GM19372 (cell line): ENCODE measurements at regions not wholly inside any gene's neighbourhood (a gene's known extent, or its start where the extent isn't known, plus 50 kb on each side); places are given as distances from the start of the nearest gene placed in this dataset.

Experiments used
- ATAC-seq: cut with Tn5 transposase; IDR thresholded peaks from one replicate; pipeline ENCODE4 v1.9.1; 2021; ENCODE audit warnings: mild to moderate bottlenecking, low read depth, moderate library complexity; ENCODE audit not compliant: unreplicated experiment

- no peak for ATAC-seq
Measured at GRCh38 chr16:17901309-17901708, 430.5 kb upstream of the XYLT1 start.

DNA sequence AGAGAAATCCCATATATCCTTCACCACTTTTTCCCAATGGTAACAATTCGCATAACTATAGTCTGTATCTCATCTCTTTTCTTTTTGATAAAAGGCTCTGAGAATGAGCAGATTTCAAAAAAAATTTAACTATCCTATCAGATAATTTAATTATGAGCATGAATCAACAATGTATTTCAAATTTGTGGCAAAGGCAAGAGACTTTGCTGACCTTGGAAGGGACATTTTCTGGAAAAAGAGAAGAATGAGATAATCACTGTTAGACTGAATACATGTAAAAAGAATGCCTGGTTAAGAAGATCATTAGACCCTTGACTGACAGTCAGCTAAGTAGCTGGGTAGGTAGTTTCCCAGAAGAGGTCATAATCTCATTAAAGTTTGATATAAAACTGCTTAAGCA lies 428.4 kb upstream of the XYLT1 start:
- ATAC-seq = no peak

GRCh38 chr16:17887963-17888362 lies 417.2 kb upstream of the XYLT1 start:
- ATAC-seq = no peak

GRCh38 chr16:17885659-17886207 lies 415.0 kb upstream of the XYLT1 start:
- ATAC-seq = no peak

DNA sequence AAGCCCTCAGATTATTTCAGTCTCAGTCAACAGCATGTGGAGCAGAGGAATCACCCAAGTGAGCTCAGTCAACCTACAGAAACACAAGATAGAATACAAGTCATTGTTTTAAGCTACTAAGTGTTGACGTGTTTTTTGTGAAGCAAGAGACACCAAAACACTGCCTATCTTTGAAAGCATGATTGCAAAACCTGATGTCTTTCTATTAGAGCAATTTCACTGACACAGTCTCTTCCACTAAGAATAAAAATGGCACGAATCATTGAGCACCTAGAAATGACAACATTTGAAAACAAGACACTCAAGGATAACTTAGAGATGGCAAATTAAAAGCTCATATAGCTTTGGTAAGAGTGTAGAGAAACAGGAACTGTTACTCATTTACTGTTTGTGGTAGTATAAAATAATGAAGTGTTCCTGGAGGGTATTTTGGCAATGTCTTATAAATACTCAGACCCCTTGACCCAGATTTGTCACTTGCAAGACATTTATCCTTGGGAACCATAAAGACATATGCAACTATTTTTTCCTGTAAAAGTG lies 407.1 kb upstream of the XYLT1 start:
- no peak for ATAC-seq

- ATAC-seq = no peak
Measured at GRCh38 chr16:17866996-17867395, 396.2 kb upstream of the XYLT1 start.

DNA sequence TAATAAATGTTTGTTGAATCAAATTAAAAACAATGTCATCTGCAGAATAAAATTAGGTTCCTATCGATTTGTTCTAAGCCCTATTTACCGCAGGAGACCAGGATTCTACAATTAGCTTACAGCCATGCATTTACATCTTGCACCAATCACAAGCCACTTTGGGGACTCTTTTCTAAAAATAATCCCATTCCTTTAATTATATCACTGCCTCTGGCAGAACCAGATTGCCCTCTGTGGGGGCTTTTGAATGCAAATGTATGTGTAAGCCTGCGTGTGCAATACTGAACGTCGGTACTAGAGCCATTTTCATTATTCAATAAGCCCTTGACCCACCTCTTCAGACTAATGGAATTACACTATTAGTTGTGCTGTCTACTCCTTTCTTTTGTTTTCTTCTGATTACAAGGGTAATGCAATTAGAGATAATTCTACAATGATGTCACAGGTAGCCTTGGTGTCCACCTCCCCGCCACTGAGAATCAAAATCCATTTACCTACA lies 391.3 kb upstream of the XYLT1 start:
- ATAC-seq = no peak

- ATAC-seq = no peak
Measured at GRCh38 chr16:17858061-17858460, 387.3 kb upstream of the XYLT1 start.

- ATAC-seq = no peak
Measured at GRCh38 chr16:17853958-17854357, 383.2 kb upstream of the XYLT1 start.

DNA sequence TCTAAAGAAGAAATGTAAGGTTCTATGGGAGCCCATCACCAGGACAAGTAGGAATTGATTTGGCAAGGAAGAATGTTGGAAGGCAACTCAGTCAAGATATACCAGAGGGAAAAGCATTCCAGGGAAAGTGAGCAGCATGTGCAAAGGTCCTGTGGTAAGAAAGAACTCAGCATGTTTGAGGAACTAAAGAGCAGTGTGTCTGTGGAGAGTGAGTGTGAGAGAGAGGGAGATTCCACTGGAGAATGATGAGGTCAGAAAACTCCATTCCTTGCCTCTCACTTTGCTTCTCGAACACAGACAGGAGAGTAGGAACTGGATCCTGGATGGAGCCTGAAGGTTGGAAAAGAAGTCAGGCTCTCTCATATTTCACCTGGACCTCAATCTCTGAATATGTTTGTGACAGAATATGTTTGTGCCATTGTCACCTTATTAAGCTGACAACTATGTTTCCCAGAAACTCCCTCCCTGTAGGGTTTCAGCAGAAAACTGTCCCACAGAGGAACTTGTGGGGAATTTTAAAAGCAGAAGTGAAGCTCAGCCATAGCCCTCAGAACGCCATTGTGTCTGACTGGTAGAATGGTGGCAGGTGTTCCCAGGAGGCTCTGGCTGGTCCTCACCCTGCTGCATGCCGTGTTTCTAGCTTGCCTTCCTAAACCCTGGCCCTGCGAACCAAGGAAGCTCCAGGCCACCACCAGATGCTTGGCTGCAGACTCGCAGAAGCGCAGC lies 382.4 kb upstream of the XYLT1 start:
- ATAC-seq = no peak

DNA sequence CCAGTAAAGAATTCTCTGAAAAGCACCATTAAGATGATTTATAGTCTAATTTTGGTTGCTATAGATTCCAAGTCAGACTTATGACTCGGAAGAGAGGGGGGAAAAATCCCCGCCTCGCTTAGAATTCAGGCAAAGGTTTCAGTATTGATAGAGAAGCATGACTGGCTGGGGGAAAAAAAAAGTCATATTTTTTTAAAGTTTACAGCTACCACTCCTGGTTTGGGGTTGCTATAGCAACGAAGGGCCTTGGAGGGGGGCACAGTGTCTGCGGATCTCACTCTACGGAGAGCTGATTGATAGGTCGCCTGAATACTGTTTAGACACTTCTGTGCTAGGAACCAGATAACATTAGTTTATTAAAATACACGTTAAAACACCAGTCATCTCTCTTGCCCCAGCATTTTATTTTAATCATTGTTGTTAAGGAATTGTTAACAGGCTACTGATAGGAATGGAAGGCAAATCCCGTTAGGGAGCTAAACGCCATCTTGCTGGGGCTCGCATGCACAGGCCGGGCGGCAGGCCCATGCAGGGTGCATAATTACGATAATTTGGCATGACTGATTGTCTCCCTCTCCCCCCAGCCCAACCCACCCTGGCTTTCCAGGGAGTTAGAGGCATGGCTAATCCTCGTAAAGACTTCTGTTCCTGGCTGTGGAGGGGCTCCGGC lies 380.0 kb upstream of the XYLT1 start:
- ATAC-seq = no peak

GRCh38 chr16:17847234-17847795 lies 376.6 kb upstream of the XYLT1 start:
- no peak for ATAC-seq

DNA sequence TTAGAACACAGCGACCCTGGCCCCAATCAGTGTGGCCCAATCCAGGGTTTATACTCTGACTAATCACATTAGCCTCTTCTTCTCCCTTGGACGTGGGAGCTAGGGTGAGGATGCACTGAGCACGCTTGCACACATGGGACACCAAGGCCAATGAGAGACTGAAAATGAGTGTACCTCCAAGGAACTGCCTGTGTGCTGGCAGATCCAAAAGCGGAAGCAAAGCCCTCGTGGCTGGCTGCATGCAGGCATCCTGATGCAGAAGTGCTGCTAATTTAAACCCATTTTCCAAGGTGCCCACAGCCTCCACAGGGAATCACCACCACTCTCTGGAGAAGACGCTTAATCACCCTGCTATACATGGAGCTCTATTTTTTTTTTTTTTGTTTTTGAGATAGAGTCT lies 375.3 kb upstream of the XYLT1 start:
- no peak for ATAC-seq

GRCh38 chr16:17845031-17845430 lies 374.3 kb upstream of the XYLT1 start:
- ATAC-seq = no peak

DNA sequence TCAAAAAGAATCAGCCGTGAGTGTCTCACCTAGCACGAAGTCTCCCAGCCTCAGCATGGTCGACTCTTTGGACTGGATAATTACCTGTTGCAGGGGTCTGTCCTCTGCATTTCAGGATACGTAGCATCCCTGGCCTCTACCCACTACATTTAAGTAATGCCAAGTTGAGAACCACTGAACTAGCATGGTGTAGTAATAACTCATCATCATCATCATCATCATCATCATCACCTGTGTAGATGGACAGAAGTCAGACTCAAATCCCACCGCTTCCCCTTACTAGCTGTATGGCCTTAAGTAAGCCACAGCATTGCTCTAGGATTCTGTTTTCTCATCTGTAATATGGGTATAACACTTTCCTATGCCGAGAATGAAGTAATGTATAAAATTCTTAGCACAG lies 373.1 kb upstream of the XYLT1 start:
- ATAC-seq = no peak

- no peak for ATAC-seq
Measured at GRCh38 chr16:17839907-17840306, 369.1 kb upstream of the XYLT1 start.

DNA sequence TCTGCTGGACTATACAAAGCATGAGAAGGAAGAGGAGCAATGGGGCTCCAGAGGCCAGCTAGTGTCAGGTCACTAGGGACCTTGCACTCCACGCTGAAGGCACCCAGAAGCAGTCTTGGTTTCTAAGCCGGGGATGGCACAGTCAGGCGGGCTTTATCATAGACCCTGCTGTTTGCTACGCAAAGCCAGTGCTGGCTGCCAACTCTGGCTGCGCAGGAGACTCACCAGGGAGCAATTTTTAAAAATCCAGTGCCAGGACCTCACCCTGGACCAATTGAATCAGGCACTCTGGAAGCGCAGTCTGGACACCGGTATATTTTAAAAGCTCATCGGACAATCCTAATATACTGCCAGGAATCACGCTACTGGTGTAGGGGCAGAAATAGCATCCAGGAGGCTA lies 368.5 kb upstream of the XYLT1 start:
- ATAC-seq = no peak

DNA sequence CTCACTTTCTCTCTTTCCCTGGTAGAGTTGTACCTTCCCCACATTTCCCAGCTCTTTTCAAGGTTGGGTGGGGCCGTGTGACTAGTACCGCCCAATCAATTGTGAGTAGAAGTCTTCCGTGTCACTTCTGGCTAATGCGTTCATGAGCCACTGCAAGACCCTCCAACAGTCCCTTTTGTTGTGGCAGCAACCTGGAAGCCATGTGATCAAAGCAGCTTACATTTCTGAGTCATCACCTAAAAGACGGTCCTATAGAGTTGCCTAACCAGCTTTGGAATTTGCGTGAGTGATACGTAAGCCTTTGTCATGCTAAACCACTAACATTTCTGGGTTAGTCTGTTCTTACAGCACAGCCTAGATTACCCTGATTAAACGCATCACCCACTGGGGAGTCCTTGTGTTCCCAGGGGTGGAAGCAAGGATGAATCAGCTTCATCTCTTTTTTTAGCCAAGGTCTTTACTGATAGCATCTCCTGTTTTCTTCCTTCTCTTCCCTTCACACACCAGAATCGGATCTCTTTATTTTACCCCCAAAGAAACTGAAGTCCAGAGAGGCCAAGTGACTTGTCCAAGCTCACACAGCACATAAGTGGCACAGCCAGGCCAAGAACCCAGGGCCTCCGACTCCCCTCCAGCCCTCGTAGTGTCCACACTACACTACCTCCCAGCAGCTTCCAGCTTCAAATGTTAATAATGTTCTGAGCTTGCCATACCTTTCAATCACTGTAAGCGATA lies 366.3 kb upstream of the XYLT1 start:
- ATAC-seq = no peak

DNA sequence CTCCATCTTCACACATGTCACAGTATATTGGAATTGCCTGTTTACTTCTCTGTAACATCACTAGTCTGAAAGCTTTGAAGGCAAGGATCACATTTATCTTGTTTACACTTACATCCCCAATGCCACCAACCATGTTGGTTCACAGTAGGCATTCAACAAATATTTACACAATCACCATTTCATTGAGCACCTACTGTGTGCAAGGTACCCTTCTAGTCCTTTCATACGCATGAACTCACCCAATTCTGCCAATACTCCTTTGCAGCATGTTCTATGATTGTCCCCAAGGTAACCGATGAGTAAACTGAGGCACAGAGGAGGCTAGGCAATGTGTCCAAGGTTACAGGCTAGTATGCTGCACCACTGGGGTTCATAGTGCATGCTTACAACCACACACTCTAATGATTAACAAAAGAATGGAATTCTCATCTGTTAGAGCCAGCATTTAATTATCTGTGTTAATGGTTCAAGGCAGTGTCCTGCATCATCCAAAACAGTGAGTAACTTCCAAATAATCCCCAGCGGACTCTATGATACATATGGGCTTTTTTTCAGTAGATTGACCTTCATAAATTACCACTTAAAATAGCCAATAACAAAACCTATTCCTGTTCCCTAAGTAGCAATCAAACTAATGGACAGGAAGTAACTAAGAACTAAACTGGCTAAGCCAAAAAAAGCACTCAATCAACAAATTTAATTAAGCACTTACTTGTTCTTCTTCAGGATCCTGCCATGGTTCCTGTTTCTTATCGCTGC lies 364.5 kb upstream of the XYLT1 start:
- no peak for ATAC-seq

DNA sequence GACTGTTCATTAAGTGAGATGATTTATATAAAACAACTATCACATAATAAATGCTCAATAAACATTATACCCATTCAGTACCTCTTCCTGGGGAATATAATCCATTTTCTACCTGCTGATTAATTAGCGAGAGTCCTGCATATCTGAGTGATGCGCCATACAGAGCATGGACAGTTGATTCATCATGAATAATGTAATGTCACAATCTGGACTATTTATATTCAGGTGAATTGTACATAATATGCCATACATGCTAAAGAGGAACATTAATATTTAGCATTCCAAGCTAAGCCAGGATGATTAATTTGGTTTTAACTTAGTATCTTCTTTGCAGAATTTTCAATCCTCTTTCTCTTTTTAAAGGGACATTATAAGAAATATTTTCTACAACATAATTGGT lies 362.0 kb upstream of the XYLT1 start:
- no peak for ATAC-seq
